HFF-Myc (cell line): ENCODE measurements at regions not wholly inside any gene's neighbourhood (a gene's known extent, or its start where the extent isn't known, plus 50 kb on each side); places are given as distances from the start of the nearest gene placed in this dataset.

Experiments
- DNase-seq: peaks from one replicate; pipeline ENCODE4 v3.0.0-alpha.2; 2011; ENCODE audit warnings: low read depth; ENCODE audit errors: extremely low read depth
- H3K4me3 ChIP-seq: replicated peaks from 2 replicates; pipeline ENCODE4 v1.5.1; 2011; ENCODE audit warnings: low read depth, mild to moderate bottlenecking, control low read depth, low read length
- CTCF ChIP-seq: IDR thresholded peaks from 2 replicates; pipeline ENCODE4 v1.5.1; 2012; ENCODE audit warnings: mild to moderate bottlenecking, low read depth, low read length, control low read depth; ENCODE audit errors: missing control alignments

GRCh38 chr5:153883854-153884611, 154.7 kb downstream of the FAM114A2 start:
- TF ChIP-seq CTCF, result no peak
- peak; percentile 44 for DNase-seq
- H3K4me3 ChIP-seq, result no peak overlapping the region

- TF ChIP-seq CTCF, result no peak
- no peak for DNase-seq
- H3K4me3 ChIP-seq, result no peak overlapping the region
Observed at GRCh38 chr5:153881687-153882086, 157.0 kb downstream of the FAM114A2 start.

- no peak overlapping the region for H3K4me3 ChIP-seq
- no peak for DNase-seq
- TF ChIP-seq CTCF, result no peak
Observed at GRCh38 chr5:153880106-153880505, 158.6 kb downstream of the FAM114A2 start.

GRCh38 chr5:153879596-153879995, 159.1 kb downstream of the FAM114A2 start:
- no peak for TF ChIP-seq CTCF
- DNase-seq, result no peak
- H3K4me3 ChIP-seq, result no peak overlapping the region

GRCh38 chr5:153866176-153866575, 172.5 kb downstream of the FAM114A2 start:
- no peak overlapping the region for H3K4me3 ChIP-seq
- no peak for TF ChIP-seq CTCF
- no peak for DNase-seq

- no peak overlapping the region for H3K4me3 ChIP-seq
- no peak for TF ChIP-seq CTCF
- no peak for DNase-seq
Observed at GRCh38 chr5:153865016-153865415, 173.7 kb downstream of the FAM114A2 start.

- no peak for TF ChIP-seq CTCF
- DNase-seq, result no peak
- H3K4me3 ChIP-seq, result no peak overlapping the region
Observed at GRCh38 chr5:153863951-153864350, 174.8 kb downstream of the FAM114A2 start.
